GM19035 (cell line): ENCODE measurements at regions not wholly inside any gene's neighbourhood (a gene's known extent, or its start where the extent isn't known, plus 50 kb on each side); places are given as distances from the start of the nearest gene placed in this dataset.

Experiments
- ATAC-seq: cut with Tn5 transposase; IDR thresholded peaks from one replicate; pipeline ENCODE4 v1.9.1; 2021; ENCODE audit not compliant: unreplicated experiment

DNA sequence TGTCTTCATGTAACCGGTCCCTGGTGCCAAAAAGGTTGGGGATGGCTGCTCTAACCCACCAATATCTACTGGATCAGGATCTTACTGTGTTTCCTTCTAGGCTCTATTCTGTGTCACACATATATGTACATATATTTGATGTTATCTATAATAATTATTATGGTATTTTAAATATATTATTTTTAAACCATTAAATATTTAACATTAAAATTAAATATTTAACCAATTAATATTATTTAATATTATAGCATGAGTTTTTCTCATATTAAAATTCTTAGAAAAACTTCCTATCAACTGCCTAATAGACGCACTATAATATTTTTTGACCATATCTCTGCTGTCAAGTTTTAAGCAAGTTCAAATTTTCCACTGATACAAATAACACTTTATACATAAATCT lies 196.9 kb upstream of the PLET1 start:
- ATAC-seq, result no peak

DNA sequence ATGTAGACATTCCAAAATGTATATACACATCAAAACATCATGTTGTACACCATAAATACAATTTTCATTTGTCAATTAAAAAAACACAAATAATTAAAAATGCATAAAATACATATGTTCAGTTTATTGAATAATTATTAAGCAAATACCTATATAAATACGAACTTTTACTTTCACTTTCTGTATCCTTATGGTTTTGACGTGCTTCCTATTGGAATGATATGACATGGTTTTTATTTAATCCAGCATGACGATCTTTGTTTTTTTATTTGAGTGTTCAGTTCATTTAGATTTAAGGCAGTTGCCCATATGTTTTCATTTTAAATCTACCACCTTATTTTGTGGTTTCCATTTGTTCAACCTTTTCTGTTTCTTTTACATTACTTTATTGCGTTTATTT lies 198.3 kb upstream of the PLET1 start:
- no peak for ATAC-seq

DNA sequence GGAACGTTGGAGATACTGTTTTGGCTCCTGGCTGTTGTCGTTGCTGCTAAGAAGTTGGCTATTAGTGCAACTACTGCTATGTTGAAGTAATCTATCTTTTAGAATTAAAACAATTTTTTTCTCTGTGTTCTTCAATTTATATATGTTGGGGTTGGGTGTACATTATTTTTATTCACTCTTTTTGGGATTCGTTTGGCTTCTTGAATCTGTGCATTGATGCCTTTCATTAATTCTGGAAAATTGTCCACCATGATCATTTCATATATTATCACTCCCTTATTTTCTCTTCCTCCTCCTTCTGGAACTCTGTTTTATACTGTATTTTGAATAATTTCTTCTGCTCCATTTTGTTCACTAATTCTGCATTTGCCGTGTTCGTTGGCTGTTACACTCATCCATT lies 199.5 kb upstream of the PLET1 start:
- ATAC-seq, result no peak

DNA sequence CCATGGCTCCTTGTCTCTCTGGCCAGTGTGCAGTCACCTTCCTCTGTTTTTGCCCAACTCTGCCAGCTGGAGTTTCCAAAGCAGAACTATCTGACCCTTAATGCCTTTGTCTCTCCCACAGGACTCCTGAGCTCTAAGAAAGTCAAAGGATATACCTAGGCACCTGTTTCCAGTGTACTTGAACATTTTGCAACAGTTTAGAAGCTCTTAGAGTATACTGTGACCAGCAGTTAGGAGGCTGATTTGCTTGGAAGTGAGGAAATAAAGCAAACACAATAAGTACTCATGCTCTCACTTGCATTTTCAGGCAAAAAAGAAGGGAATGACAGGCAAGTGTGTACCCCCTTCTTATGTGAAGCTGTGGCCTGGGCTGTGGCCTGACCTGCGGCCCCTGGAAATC lies 204.3 kb upstream of the PLET1 start:
- ATAC-seq, result no peak

DNA sequence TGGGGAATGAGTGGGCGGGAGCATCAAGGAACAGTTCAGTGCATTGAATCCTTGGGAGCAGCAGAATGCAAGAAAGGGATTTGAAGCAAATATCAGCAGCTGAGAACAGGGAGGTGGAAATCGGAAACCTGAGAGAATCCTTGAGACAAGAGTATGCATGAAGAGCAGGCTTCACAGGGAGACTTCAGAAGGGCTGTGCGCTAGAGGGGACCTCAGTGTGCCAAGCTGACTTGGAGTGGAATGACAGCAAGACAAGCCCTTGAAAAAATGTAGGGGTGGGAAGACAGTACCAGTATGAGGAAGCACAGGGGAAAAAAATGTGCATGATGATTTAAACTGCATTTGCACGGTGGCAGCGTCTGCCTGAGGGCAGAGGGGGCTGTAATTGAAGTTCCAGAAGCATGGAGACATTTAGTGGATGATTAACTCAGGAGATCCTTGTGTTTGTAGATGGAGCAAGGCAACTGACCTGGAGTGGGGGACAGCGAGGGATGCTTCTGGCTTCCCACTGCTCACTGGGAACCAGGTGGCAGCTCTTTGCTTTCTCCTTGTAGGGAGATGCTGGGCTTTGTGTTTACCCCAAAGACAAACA lies 204.9 kb upstream of the PLET1 start:
- ATAC-seq, result no peak

DNA sequence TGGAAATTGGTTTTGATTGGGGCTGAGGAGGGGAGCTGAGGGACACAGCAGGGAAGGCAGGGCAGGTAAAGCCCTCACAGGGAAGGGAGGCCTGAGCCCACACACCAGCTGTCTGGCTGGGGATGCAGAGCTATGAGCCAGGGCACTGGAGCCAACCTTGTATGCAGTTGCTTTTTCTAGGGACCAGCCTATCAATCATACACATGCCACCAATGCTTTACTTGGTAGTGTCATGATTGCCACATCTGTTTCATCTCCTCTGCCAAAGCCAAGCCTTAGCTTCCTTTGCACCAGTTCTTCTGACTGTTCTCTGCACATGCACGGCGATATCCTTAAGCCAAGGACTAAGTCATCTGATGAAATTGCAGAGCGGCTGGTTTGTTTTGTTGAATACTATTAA lies 207.1 kb upstream of the PLET1 start:
- no peak for ATAC-seq

DNA sequence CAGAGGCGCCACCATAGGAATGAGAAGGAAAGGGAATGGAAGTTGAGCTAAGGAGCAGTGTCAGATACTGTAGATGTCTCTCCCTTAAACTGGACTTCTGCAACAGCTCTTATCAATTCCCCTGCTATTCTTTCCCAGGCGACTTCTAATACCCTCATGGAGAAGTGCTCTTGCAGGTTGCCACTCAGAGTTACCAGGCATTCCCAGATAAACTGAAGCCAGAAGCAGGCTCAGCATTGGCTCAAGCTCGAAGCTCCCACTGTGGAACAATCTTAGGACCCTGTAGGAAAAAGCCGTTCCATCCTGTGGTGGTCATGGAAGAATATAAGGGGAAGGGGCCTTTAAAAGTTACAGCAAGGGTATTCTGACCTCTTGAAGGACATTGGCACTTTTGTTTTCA lies 208.7 kb upstream of the PLET1 start:
- no peak for ATAC-seq

DNA sequence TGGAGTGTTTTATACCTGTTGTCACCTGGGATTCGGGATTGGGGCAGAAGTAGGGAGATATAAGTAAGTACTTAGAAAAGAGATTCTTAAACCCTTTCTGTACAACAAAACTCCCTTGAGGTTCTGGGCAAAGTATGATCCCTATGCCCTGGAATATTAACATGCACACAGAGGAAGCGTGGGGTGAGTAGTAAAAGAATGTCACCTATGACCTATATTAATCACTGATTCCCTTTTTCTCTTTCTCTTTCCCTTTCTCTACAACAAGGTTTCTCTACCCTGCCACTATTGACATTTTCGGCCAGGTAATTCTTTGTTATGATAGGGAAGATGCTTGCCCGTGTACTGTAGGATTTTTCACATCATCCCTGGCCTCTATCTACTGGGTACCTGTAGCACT lies 209.7 kb upstream of the PLET1 start:
- no peak for ATAC-seq

DNA sequence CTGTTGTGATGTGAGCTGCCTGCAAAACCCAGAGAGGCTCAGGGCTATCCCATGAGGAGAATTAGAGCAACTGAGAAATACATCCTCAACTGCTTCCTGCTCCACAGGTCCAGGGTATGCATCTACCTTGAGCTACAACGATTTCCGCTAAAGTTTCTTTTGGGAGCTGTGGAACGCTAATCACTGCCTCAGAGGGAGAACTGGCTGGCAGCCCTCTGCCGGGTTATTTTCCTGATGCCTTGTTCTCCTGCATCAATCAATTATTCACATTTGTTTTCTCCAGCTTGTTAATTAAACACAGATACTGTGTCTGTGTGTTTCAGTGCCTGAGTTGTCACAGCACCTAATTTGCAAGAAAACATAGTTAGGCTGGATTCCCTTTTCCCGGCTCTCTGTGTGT lies 211.1 kb upstream of the PLET1 start:
- no peak for ATAC-seq

DNA sequence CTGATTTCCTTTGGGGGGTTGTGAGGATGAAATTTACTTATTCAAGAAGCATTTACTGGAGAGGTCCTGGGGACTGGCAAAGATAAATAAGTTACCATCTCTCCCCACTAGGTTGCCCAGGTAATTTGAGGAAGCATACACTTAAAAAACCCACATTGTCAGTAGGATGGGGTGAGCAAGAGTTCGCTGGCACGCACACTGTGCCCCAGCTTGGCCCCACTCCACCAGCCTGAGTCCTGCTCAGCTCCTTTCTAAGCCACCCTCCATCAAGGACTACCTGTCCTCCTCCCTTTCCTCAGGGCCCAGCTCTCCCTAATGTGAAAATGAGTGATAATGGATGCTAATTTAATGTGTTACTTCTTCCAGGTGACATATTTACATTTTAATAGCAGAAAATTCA lies 216.5 kb upstream of the PLET1 start:
- ATAC-seq, result no peak

DNA sequence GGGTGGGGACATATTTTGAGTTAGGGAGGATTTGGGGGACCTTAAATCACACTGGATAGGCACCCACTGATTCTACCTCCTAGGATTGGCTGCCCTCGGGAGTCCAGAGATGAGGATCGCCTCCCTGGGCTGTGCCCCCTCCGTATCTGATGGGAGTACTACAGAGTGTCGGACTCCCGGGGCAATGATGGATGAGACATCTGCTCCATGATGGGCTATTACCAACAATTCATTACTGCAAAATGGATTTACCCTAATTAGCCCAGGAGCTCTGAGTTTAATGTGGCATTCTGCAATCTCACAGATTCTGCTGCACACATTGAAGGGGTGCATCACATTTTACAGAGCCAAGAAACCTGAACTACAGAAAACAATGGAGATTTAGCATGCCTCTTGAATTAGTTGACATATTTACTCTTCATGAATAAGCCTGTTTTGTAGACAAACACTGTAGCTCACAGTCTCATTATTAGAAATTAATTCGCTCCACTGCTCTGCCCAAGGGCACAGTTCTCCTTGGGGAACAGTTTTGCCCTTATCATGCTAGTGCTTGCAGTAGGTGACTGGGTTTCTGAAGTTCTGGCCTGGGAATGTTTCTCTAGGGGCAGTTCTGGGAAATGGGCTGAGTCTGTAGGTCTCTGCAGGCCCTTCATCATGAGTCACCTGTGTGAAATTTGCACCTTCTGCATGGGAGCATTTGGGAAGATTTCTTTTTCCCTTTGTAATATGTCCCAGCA lies 217.1 kb upstream of the PLET1 start:
- ATAC-seq, result no peak

DNA sequence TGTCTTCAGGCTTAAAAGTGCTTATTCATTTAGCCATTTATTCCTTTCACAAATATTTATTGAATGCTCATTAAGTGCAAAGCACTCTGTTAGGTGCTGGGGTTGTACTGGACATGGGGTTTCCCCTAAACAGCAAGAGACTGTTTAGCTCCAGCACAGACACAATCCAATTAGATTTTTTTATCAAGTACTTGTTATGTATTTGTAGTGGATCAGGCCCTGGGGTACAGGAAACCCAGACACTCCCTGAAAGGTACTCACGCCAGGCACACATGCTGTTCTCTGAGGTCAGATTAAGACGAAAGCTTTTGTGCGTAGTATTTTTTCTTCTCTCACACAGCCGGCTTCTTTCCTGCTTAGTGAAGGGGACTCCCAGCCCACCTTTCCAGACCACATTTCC lies 218.1 kb upstream of the PLET1 start:
- ATAC-seq, result no peak

DNA sequence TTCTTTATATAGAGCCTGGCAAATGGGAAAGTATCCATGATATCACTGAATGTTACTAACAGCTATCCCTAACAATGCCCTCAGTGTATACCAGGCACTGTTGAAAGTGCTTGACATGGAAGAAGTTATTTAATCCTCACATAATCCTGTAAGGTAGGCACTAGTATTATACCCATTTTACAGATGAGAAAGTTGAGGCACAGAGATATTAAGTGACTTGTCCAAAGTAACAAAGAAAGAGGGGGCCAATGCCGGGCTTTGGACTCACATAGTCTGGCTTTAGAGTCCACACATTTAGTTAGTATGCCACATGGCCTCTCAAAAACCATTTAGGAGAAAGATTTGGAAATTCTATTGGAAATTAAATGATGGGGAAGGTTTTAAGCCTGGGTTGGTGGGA lies 220.8 kb upstream of the PLET1 start:
- no peak for ATAC-seq

DNA sequence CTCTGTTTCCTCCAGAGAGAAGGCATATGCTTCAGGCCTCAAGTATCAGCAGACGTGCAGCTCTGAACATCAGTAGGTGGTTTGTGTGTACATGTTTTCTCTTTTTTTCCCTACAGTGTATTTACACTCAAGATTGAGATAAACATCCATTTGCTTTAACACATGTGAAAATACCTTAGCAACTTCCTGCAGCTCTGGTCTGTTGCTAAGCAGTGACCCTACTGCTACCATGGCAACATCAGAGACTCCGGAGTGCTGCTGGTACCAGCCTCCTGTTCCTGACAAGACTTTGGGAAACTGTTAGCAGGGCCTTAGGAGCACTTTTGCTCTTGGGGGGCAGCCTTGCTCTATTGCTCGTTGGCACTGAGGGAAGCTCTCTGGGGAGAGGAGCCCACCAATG lies 221.2 kb upstream of the PLET1 start:
- ATAC-seq, result no peak

DNA sequence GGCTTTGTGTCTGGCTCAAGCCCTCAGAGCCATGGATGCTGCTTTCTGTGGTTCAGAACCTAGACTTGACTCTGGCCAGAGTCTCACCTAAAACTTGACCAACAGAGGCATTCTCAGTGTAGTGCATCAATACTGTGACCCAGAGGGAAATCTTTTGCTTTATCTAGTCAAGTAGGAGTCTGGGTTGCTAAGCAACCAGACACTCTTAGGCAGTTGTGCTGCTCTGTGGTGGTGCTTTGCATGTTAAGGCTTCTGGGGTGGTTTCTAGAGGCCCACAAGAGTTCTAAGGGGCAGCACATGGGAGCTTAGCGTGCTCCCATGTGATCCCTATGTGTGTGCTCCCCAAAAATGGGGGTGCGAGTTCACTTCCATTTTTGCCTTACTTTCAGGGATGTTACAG lies 224.6 kb upstream of the PLET1 start:
- peak; percentile 63 for ATAC-seq

DNA sequence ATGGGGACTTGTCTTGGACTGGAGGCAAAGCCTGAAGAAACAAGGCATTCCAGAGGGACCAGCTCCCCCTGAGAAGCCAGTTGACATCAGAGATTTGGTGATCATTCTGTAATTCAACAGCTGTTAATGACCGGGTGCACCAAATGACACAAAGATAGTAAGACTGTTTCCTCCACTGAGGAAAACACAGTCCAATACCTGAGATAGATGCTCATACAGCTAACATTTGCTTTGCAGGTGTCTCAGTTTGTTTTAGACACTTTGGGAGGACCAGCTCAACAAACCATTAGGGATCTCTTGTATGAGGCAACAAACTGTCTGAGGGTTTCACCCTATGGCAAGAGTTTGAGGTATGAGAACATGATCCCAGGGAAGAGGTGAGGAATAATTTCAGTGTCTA lies 237.2 kb upstream of the PLET1 start:
- no peak for ATAC-seq

DNA sequence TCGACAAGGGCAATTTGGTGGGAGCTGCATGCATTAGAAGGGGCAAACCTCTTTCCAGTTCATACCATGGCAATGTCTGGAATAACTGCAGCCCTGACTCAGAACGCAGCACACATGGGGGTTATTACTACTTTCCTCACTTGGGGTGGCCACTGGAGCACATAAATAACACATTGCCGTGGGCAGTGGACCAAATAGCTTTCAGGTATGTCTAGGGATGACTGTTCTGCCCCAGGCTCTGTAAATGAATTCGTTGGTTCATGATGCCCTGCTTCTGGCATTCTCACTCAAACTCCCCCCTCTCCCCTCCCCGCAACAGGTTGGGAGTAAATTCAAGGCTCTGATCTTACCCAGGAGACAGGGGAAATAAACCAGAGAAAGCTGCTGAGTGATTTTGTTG lies 238.0 kb upstream of the PLET1 start:
- no peak for ATAC-seq

DNA sequence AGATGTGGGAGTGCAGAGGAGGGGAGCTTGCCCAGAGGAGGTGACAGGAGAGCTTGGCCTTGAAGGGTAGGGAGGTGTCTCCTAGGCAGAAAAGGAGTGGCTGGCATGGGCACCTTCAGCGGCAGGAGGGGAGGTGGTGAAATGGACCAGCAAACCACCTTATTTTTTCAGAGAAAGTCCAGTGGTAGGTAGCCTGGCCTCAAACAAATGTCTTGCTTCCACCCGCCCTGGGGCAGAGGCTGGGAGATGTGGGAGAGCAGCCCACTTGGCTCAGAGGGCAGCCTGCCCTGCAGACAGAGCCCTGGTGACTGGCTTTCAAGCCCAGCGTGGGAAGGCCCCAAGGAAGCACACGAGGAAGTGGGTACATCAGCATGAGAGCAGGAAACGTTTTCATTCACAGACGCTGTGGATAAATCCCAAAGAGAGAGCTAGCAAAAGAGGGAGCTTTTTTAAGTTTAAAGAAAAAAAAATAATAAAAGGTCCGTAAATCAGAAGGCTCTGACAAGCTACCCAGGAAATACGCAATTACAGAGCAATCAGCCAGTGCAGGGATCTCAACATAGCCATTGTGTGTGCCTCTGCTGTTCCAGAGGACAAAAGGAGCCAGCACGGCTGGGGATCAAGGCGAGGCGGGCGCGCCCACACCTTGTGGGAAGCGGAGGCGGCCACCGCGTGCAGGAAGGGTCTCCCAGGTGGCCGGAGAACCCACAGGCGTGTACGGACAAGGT lies 238.7 kb upstream of the PLET1 start:
- ATAC-seq, result no peak

DNA sequence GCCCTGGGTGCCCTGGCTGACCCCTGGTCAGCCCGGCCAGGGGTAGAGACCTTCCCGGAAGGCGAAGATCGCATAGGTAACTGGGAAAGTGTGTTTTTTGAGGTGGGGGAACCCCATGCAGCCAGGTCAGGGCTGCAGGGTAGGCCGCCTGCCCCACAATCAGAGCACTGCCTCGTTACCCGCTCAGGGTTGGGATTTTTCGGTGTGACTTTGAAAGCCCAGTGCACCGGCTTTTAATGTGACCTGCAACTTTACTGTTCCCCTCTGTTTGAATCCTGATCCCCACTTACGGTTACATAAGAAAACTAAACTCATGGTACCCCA lies 239.2 kb upstream of the PLET1 start:
- no peak for ATAC-seq

DNA sequence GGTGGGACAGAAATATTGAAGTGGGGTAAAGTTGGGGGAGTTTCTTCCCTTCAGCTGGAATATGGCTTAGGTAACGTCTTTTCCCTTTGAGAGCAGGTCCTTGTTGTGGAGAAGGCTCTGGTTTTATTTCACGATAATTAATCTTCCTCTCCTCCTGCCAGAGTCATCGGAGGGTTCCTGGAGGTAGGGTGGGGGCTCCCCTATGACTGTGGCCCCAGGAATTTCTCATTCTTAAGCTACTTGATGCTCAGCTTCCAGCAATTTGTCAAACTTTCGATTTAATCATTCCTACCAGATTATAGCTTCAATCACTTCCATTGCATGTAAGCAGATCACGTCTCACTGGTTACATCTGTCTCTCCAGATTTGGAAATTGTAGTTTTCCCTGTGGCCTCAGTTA lies 242.8 kb upstream of the PLET1 start:
- ATAC-seq, result no peak

DNA sequence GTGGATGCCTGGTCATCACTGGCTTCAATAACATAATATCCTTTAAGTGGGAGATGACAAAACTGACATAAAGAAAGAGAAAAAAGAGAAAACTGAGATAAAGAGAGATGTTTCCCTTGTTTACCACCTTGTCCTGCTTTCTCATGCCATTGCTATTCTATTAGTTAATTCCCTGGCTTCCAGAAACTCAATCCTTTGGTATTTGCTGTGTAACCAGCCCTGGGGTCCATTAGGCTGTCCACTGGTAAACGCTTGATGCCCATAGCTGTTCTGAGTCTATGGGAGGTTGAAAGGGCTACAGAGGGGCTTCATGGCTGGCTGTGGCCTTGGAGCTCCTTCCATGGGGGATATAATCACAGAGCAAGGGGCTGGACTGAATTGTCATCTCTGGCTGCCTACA lies 243.4 kb upstream of the PLET1 start:
- no peak for ATAC-seq

DNA sequence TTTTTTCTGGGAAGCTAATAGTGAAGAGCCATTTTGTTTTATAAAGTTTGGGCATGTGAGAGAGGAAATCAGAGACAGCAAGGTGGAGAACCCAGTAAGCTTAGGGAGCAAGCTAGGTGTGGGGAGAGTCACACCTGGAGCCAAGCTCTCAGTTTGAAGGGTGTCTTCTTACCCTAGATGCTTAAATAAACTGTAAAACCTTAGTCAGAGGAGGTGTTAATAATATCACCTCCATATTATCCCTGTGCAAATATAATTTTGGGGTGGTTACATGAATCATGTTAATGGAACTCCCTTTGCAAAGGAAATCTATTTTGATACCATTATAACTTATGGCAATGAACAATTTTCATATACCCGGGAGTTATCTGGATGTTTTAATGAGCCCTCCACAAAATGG lies 246.2 kb upstream of the PLET1 start:
- ATAC-seq, result no peak

DNA sequence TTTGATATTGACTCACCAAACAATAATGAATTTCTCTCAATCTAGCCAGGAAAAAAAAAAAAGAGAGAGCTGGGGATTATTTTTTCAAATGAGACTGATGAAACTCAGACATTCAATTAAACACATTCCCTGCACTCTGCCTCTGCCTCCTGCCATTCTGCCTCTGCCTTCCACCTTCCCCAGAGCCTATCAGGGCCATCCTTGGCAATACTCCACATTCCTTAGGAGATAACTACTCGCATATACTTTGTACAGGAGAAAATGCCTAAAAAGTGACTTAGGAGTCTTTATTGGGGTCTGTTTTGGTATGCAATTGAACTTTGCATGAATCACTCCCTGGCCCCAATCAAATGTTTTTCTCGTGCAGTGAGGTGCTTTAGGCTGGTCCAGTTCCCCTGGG lies 246.6 kb upstream of the PLET1 start:
- no peak for ATAC-seq
